ENCODE measurements at regions not wholly inside any gene's neighbourhood (a gene's known extent, or its start where the extent isn't known, plus 50 kb on each side); places are given as distances from the start of the nearest gene placed in this dataset.

- CTCF ChIA-PET: no interaction called here
- H3K27ac Mint-ChIP-seq: no peak overlapping the region
These were observed 294.9 kb downstream of the GLRX3 start for GRCh38 chr10:130430852-130431704.

GRCh38 chr10:130432271-130432670 lies 296.1 kb downstream of the GLRX3 start:
- CTCF ChIA-PET: no interaction called here
- H3K9me3 Mint-ChIP-seq: no peaks in the 10 kb centered on the region
- H3K4me3 Mint-ChIP-seq: no peak overlapping the region
- POLR2A ChIA-PET: no interaction called here
- H3K36me3 Mint-ChIP-seq (ENCODE audit: low read depth): no peaks in the 10 kb centered on the region
- H3K4me1 Mint-ChIP-seq: no peaks in the 10 kb centered on the region
- no peak for DNase-seq
- no peak overlapping the region for H3K27ac Mint-ChIP-seq
- no peaks in the 10 kb centered on the region for H3K27me3 Mint-ChIP-seq

More at GRCh38 chr10:130430852-130431704, 294.9 kb downstream of the GLRX3 start:
- Mint-ChIP-seq H3K36me3 (ENCODE audit: low read depth) (no peaks in the 10 kb centered on the region), H3K27me3 (no peaks in the 10 kb centered on the region), H3K4me3 (no peak overlapping the region), H3K4me1 (no peaks in the 10 kb centered on the region), H3K9me3 (no peaks in the 10 kb centered on the region)
- POLR2A ChIA-PET: no interaction called here
- DNase-seq: no peak

- CTCF ChIA-PET: no interaction called here
These were observed 296.7 kb downstream of the GLRX3 start for GRCh38 chr10:130432850-130433249.

GRCh38 chr10:130434446-130435385 lies 298.5 kb downstream of the GLRX3 start:
- H3K4me3 Mint-ChIP-seq: no peak overlapping the region
- H3K4me1 Mint-ChIP-seq: no peaks in the 10 kb centered on the region
- CTCF ChIA-PET: no interaction called here
- H3K27me3 Mint-ChIP-seq: no peaks in the 10 kb centered on the region
- no peak for DNase-seq
- H3K9me3 Mint-ChIP-seq: no peaks in the 10 kb centered on the region
- H3K36me3 Mint-ChIP-seq (ENCODE audit: low read depth): no peaks in the 10 kb centered on the region
- H3K27ac Mint-ChIP-seq: no peak overlapping the region
- POLR2A ChIA-PET: no interaction called here

More at GRCh38 chr10:130432850-130433249, 296.7 kb downstream of the GLRX3 start:
- POLR2A ChIA-PET: no interaction called here
- Mint-ChIP-seq H3K27me3 (no peaks in the 10 kb centered on the region), H3K4me3 (no peak overlapping the region), H3K36me3 (ENCODE audit: low read depth) (no peaks in the 10 kb centered on the region), H3K27ac (no peak overlapping the region), H3K9me3 (no peaks in the 10 kb centered on the region), H3K4me1 (no peaks in the 10 kb centered on the region)
- no peak for DNase-seq

- no peaks in the 10 kb centered on the region for H3K36me3 Mint-ChIP-seq (ENCODE audit: low read depth)
- H3K27ac Mint-ChIP-seq: no peak overlapping the region
- no peak overlapping the region for H3K4me3 Mint-ChIP-seq
- ChIA-PET POLR2A (no interaction called here), CTCF (no interaction called here)
- no peaks in the 10 kb centered on the region for H3K4me1 Mint-ChIP-seq
- no peaks in the 10 kb centered on the region for H3K9me3 Mint-ChIP-seq
- H3K27me3 Mint-ChIP-seq: no peaks in the 10 kb centered on the region
- DNase-seq: no peak
These were observed 299.8 kb downstream of the GLRX3 start for GRCh38 chr10:130435961-130436360.

GRCh38 chr10:130438861-130439260 lies 302.7 kb downstream of the GLRX3 start:
- Mint-ChIP-seq H3K36me3 (ENCODE audit: low read depth) (no peaks in the 10 kb centered on the region), H3K9me3 (no peaks in the 10 kb centered on the region), H3K4me1 (no peaks in the 10 kb centered on the region), H3K27me3 (no peaks in the 10 kb centered on the region), H3K27ac (no peak overlapping the region), H3K4me3 (no peak overlapping the region)
- ChIA-PET POLR2A (no interaction called here), CTCF (no interaction called here)
- DNase-seq: no peak

- POLR2A ChIA-PET: no interaction called here
- Mint-ChIP-seq H3K27ac (no peak overlapping the region), H3K4me3 (no peak overlapping the region), H3K36me3 (ENCODE audit: low read depth) (no peaks in the 10 kb centered on the region), H3K27me3 (no peaks in the 10 kb centered on the region), H3K4me1 (no peaks in the 10 kb centered on the region), H3K9me3 (no peaks in the 10 kb centered on the region)
- CTCF ChIA-PET: no interaction called here
- DNase-seq: no peak
These were observed 303.6 kb downstream of the GLRX3 start for GRCh38 chr10:130439766-130440165.

GRCh38 chr10:130440494-130440893 lies 304.3 kb downstream of the GLRX3 start:
- POLR2A ChIA-PET: no interaction called here
- DNase-seq: no peak
- Mint-ChIP-seq H3K4me1 (no peaks in the 10 kb centered on the region), H3K9me3 (no peaks in the 10 kb centered on the region), H3K36me3 (ENCODE audit: low read depth) (no peaks in the 10 kb centered on the region), H3K4me3 (no peak overlapping the region), H3K27me3 (no peaks in the 10 kb centered on the region), H3K27ac (no peak overlapping the region)
- CTCF ChIA-PET: no interaction called here

GRCh38 chr10:130440971-130441370 lies 304.8 kb downstream of the GLRX3 start:
- Mint-ChIP-seq H3K4me3 (no peak overlapping the region), H3K27ac (no peak overlapping the region), H3K36me3 (ENCODE audit: low read depth) (no peaks in the 10 kb centered on the region), H3K4me1 (no peaks in the 10 kb centered on the region), H3K27me3 (no peaks in the 10 kb centered on the region), H3K9me3 (no peaks in the 10 kb centered on the region)
- POLR2A ChIA-PET: no interaction called here
- DNase-seq: no peak
- CTCF ChIA-PET: no interaction called here

- POLR2A ChIA-PET: no interaction called here
- Mint-ChIP-seq H3K36me3 (ENCODE audit: low read depth) (no peaks in the 10 kb centered on the region), H3K27ac (no peak overlapping the region), H3K4me3 (no peak overlapping the region), H3K27me3 (no peaks in the 10 kb centered on the region), H3K9me3 (no peaks in the 10 kb centered on the region), H3K4me1 (no peaks in the 10 kb centered on the region)
- no peak for DNase-seq
- CTCF ChIA-PET: no interaction called here
These were observed 306.9 kb downstream of the GLRX3 start for GRCh38 chr10:130443066-130443465.

- H3K27ac Mint-ChIP-seq: no peak overlapping the region
- H3K4me1 Mint-ChIP-seq: no peaks in the 10 kb centered on the region
- DNase-seq: no peak
- no peak overlapping the region for H3K4me3 Mint-ChIP-seq
- ChIA-PET CTCF (interaction anchor here (0.6 kb wide), 1 partner anchor 441 kb away, joined by 3 read pairs; no protein-coding TSS in a partner anchor), POLR2A (no interaction called here)
- H3K9me3 Mint-ChIP-seq: no peaks in the 10 kb centered on the region
- peaks cover 2% of the 10 kb centered on the region for H3K27me3 Mint-ChIP-seq
- H3K36me3 Mint-ChIP-seq (ENCODE audit: low read depth): no peaks in the 10 kb centered on the region
These were observed 317.0 kb downstream of the GLRX3 start for GRCh38 chr10:130453036-130453720.

GRCh38 chr10:130453721-130454542 lies 317.7 kb downstream of the GLRX3 start:
- H3K27me3 Mint-ChIP-seq: peaks cover under 1% of the 10 kb centered on the region
- no peaks in the 10 kb centered on the region for H3K4me1 Mint-ChIP-seq
- H3K4me3 Mint-ChIP-seq: no peak overlapping the region
- no peaks in the 10 kb centered on the region for H3K9me3 Mint-ChIP-seq
- H3K27ac Mint-ChIP-seq: no peak overlapping the region
- DNase-seq: no peak
- POLR2A ChIA-PET: no interaction called here
- CTCF ChIA-PET: interaction anchor here (0.6 to 0.8 kb wide), 2 partner anchors 18 to 440 kb away, joined by 3 read pairs; no protein-coding TSS in a partner anchor
- no peaks in the 10 kb centered on the region for H3K36me3 Mint-ChIP-seq (ENCODE audit: low read depth)
